ENCODE measurements at regions not wholly inside any gene's neighbourhood (a gene's known extent, or its start where the extent isn't known, plus 50 kb on each side); places are given as distances from the start of the nearest gene placed in this dataset.
"Not testable (repeated sequence)": the region's sequence is repeated elsewhere in the genome, so short reads cannot be mapped to it uniquely, and the experiment has no call there.

DNA sequence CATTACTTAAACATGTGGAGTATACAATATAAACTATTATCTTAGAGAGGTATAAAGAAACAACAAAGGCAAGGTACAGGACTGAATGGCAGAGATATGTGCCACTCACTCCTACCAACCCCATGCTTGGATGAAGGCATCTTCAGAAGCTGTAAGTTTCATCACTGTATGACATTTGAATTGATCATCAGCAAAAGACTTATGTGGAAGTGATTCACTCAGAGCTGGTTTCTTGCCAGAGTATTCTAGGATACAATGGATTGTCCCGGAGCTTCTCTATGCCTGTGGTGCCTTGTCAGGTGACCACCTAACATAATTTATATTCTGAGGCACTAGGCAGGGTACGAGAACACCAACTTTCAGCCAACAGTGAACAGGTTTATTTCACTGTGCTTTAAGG is 392.2 kb downstream of the PPP1R2C start:
- Histone ChIP-seq H3K4me1 (ENCODE audit: control insufficient read depth, insufficient read depth, low read length) (no peaks in the 10 kb centered on the region), H3K9me3 (replicated peaks; ENCODE audit: low read length) (no peaks in the 10 kb centered on the region), H3K4me2 (ENCODE audit: low read length) (no peak overlapping the region)

GRCh38 chrX:42384956-42385355 is 393.0 kb downstream of the PPP1R2C start:
- no peak overlapping the region for H3K4me2 ChIP-seq (ENCODE audit: low read length)
- no peaks in the 10 kb centered on the region for H3K36me3 ChIP-seq (ENCODE audit: insufficient read depth, low read length)
- no peaks in the 10 kb centered on the region for H3K9me3 ChIP-seq (replicated peaks; ENCODE audit: low read length)
- peaks cover 10% of the 10 kb centered on the region for H3K27me3 ChIP-seq (ENCODE audit: control insufficient read depth, insufficient read depth, low read length)
- no peak overlapping the region for H3K4me3 ChIP-seq (ENCODE audit: low read length)
- H3K9ac ChIP-seq (ENCODE audit: low read depth, low read length), result no peak overlapping the region
- no peaks in the 10 kb centered on the region for H3K4me1 ChIP-seq (ENCODE audit: control insufficient read depth, insufficient read depth, low read length)

More for the DNA sequence above, 392.2 kb downstream of the PPP1R2C start:
- Histone ChIP-seq H3K27me3 (ENCODE audit: control insufficient read depth, insufficient read depth, low read length) (peaks cover 10% of the 10 kb centered on the region), H3K9ac (ENCODE audit: low read depth, low read length) (no peak overlapping the region), H3K4me3 (ENCODE audit: low read length) (no peak overlapping the region), H3K36me3 (ENCODE audit: insufficient read depth, low read length) (no peaks in the 10 kb centered on the region)

- H3K4me3 ChIP-seq (ENCODE audit: low read length), result no peak overlapping the region
- H3K36me3 ChIP-seq (ENCODE audit: insufficient read depth, low read length), result no peaks in the 10 kb centered on the region
- H3K9ac ChIP-seq (ENCODE audit: low read depth, low read length), result no peak overlapping the region
- H3K9me3 ChIP-seq (replicated peaks; ENCODE audit: low read length), result no peaks in the 10 kb centered on the region
- H3K27me3 ChIP-seq (ENCODE audit: control insufficient read depth, insufficient read depth, low read length), result peaks cover 12% of the 10 kb centered on the region
- H3K4me2 ChIP-seq (ENCODE audit: low read length), result no peak overlapping the region
- no peaks in the 10 kb centered on the region for H3K4me1 ChIP-seq (ENCODE audit: control insufficient read depth, insufficient read depth, low read length)
Measured at GRCh38 chrX:42378857-42379256, 399.1 kb downstream of the PPP1R2C start.

DNA sequence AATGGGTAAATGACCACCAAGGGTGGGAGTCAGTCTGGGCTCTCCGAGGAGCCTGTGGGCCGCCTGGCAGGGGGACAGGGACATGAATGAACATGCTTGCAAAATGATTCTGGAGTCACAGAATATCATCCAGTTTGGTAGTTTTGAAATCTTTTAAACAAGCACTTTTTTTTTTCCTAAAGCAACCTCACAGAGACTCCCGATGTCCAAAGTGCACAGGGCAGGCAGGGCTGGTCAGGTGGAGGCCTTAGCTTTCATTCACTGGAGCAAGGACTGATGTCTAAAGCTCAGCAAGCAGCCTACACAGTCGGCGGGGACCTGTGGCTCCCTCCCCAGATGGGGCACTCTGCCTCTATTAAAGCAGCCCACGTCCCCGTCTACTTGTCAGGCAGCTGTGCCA is 402.9 kb downstream of the PPP1R2C start:
- H3K4me2 ChIP-seq (ENCODE audit: low read length), result no peak overlapping the region
- H3K9me3 ChIP-seq (replicated peaks; ENCODE audit: low read length), result no peaks in the 10 kb centered on the region
- no peaks in the 10 kb centered on the region for H3K36me3 ChIP-seq (ENCODE audit: insufficient read depth, low read length)
- no peaks in the 10 kb centered on the region for H3K4me1 ChIP-seq (ENCODE audit: control insufficient read depth, insufficient read depth, low read length)
- H3K27me3 ChIP-seq (ENCODE audit: control insufficient read depth, insufficient read depth, low read length), result peaks cover 8% of the 10 kb centered on the region
- H3K4me3 ChIP-seq (ENCODE audit: low read length), result no peak overlapping the region
- H3K9ac ChIP-seq (ENCODE audit: low read depth, low read length), result no peak overlapping the region

- Histone ChIP-seq H3K36me3 (ENCODE audit: insufficient read depth, low read length) (no peaks in the 10 kb centered on the region), H3K27me3 (ENCODE audit: control insufficient read depth, insufficient read depth, low read length) (no peaks in the 10 kb centered on the region), H3K9ac (ENCODE audit: low read depth, low read length) (no peak overlapping the region), H3K9me3 (replicated peaks; ENCODE audit: low read length) (no peaks in the 10 kb centered on the region), H3K4me1 (ENCODE audit: control insufficient read depth, insufficient read depth, low read length) (no peaks in the 10 kb centered on the region), H3K4me3 (ENCODE audit: low read length) (no peak overlapping the region), H3K4me2 (ENCODE audit: low read length) (no peak overlapping the region)
Measured at GRCh38 chrX:42366181-42366580, 411.8 kb downstream of the PPP1R2C start.

GRCh38 chrX:42362219-42362618 is 415.7 kb downstream of the PPP1R2C start:
- no peaks in the 10 kb centered on the region for H3K4me1 ChIP-seq (ENCODE audit: control insufficient read depth, insufficient read depth, low read length)
- H3K9ac ChIP-seq (ENCODE audit: low read depth, low read length), result no peak overlapping the region
- H3K4me3 ChIP-seq (ENCODE audit: low read length), result no peak overlapping the region
- H3K4me2 ChIP-seq (ENCODE audit: low read length), result no peak overlapping the region
- no peaks in the 10 kb centered on the region for H3K9me3 ChIP-seq (replicated peaks; ENCODE audit: low read length)
- H3K27me3 ChIP-seq (ENCODE audit: control insufficient read depth, insufficient read depth, low read length), result no peaks in the 10 kb centered on the region
- H3K36me3 ChIP-seq (ENCODE audit: insufficient read depth, low read length), result no peaks in the 10 kb centered on the region

- H3K27me3 ChIP-seq (ENCODE audit: control insufficient read depth, insufficient read depth, low read length); H3K36me3 ChIP-seq (ENCODE audit: insufficient read depth, low read length); H3K9ac ChIP-seq (ENCODE audit: low read depth, low read length); H3K4me1 ChIP-seq (ENCODE audit: control insufficient read depth, insufficient read depth, low read length); H3K4me2 ChIP-seq (ENCODE audit: low read length); H3K4me3 ChIP-seq (ENCODE audit: low read length); H3K9me3 ChIP-seq (replicated peaks; ENCODE audit: low read length): not testable (repeated sequence)
Measured at GRCh38 chrX:42342981-42343380, 419.6 kb upstream of the CASK start.
